CD4-positive, alpha-beta memory T cell (primary cell): ENCODE measurements at regions not wholly inside any gene's neighbourhood (a gene's known extent, or its start where the extent isn't known, plus 50 kb on each side); places are given as distances from the start of the nearest gene placed in this dataset.
A peak's percentile ranks its signal among the peaks of the same experiment; 100 is the strongest.

Experiments used
- CTCF ChIA-PET: fragments of 350-600 bp; sonication (Branson Sonifier 250); formaldehyde crosslinking; loops from one replicate; lab custom pipeline; 2021; ENCODE audit warnings: inconsistent platforms; ENCODE audit not compliant: partially characterized antibody; lab: Charles Lee
- POLR2A ChIA-PET: fragments of 350-600 bp; sonication (Branson Sonifier 250); formaldehyde crosslinking; loops from one replicate; lab custom pipeline; 2021; ENCODE audit not compliant: partially characterized antibody; lab: Charles Lee
- DNase-seq, 5 donors: peaks; one replicate each; pipeline versions ENCODE4 v3.0.0 to v3.0.0-alpha.2; 2020 to 2022; ENCODE audit warnings: mixed read lengths in 1 of 5
- H3K27ac ChIP-seq: one replicate; pipeline ENCODE4 v1.7.0; 2013; ENCODE audit warnings: low read depth, low read length
- H3K27me3 ChIP-seq: 2 replicates; pipeline ENCODE4 v1.7.0; 2013; ENCODE audit warnings: mild to moderate bottlenecking, low read length, moderate library complexity; ENCODE audit not compliant: insufficient read depth
- H3K36me3 ChIP-seq: 2 replicates; pipeline ENCODE4 v1.7.0; 2013; ENCODE audit warnings: mild to moderate bottlenecking, low read length, moderate library complexity; ENCODE audit not compliant: insufficient read depth
- H3K4me1 ChIP-seq: 2 replicates; pipeline ENCODE4 v1.7.0; 2013; ENCODE audit warnings: mild to moderate bottlenecking, low read length, moderate library complexity; ENCODE audit not compliant: insufficient read depth
- H3K4me3 ChIP-seq, 2 donors: one replicate each; pipeline ENCODE4 v1.7.0; 2013; ENCODE audit warnings: low read length in 2 of 2, mild to moderate bottlenecking in 1 of 2
- H3K9me3 ChIP-seq, 2 donors: one replicate each; pipeline ENCODE4 v1.7.0; 2013; ENCODE audit warnings: low read length in 2 of 2, control low read depth in 1 of 2; ENCODE audit not compliant: control insufficient read depth in 1 of 2
- H3K27ac Mint-ChIP-seq, 7 donors: one replicate each; pipeline ENCODE4 v1.8.0; 2020 to 2021; ENCODE audit warnings: mixed read lengths in 7 of 7, mild to moderate bottlenecking in 6 of 7, inconsistent platforms in 3 of 7, moderate library complexity in 3 of 7
- H3K27me3 Mint-ChIP-seq, 2 donors: one replicate each; pipeline ENCODE4 v1.8.0; 2020 to 2021; ENCODE audit warnings: mixed read lengths in 2 of 2
- H3K36me3 Mint-ChIP-seq, 2 donors: one replicate each; pipeline ENCODE4 v1.8.0; 2020 to 2021; ENCODE audit warnings: mixed read lengths in 2 of 2, inconsistent platforms in 1 of 2, mild to moderate bottlenecking in 1 of 2
- H3K4me1 Mint-ChIP-seq, 4 donors: one replicate each; pipeline ENCODE4 v1.8.0; 2020 to 2021; ENCODE audit warnings: mixed read lengths in 4 of 4, mild to moderate bottlenecking in 1 of 4
- H3K4me3 Mint-ChIP-seq, 8 donors: one replicate each; pipeline ENCODE4 v1.8.0; 2020 to 2021; ENCODE audit warnings: mixed read lengths in 8 of 8, mild to moderate bottlenecking in 7 of 8, moderate library complexity in 6 of 8, inconsistent platforms in 3 of 8
- H3K9me3 Mint-ChIP-seq, 8 donors: one replicate each; pipeline ENCODE4 v1.8.0; 2020 to 2021; ENCODE audit warnings: mixed read lengths in 8 of 8, mild to moderate bottlenecking in 5 of 8, inconsistent platforms in 3 of 8, moderate library complexity in 1 of 8
- intact Hi-C: fragments of 100-400 bp; cut with micrococcal nuclease; formaldehyde crosslinking; loops from one replicate; pipeline ENCODE4 v1.15.1; 2023

DNA sequence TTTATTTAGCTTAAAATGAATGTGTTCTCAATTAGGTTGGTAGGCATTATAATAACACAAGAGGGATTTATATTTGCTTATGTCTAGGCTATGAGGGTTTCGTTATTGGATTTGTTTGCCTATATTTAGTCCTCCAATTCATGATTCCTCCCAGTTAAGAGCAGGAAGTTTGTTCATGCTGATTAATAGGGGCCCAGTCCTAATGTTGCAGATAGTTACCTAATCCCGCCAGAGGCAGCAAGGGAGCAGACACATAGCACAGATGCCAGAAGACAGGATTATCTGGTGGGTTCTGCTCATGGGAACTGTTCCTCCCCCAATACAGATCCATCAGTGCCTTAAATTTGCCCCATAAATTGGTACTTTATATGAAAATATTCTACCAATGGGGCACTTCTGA lies 100.8 kb upstream of the TLE4 start:
- no peak overlapping the region for H3K4me3 Mint-ChIP-seq
- no peak for DNase-seq
- ChIA-PET CTCF (interaction anchor here (1.6 kb wide), 1 partner anchor 12 kb away, joined by 3 read pairs; no protein-coding TSS in a partner anchor), POLR2A (no interaction called here)
- no peak overlapping the region for H3K27ac Mint-ChIP-seq
- no peaks in the 10 kb centered on the region for H3K4me1 Mint-ChIP-seq
- intact Hi-C loops = loop anchor here (1.0 kb wide), 1 partner anchor 704 kb away; no protein-coding TSS in a partner anchor
- Histone ChIP-seq H3K27me3 (no peaks in the 10 kb centered on the region), H3K36me3 (no peaks in the 10 kb centered on the region), H3K4me3 (no peak overlapping the region), H3K9me3 (no peaks in the 10 kb centered on the region), H3K4me1 (no peaks in the 10 kb centered on the region), H3K27ac (no peak overlapping the region)
- peaks cover 0 to 2% (median 0%) of the 10 kb centered on the region in 8 donors for H3K9me3 Mint-ChIP-seq
- H3K27me3 Mint-ChIP-seq = no peaks in the 10 kb centered on the region
- H3K36me3 Mint-ChIP-seq = no peaks in the 10 kb centered on the region

DNA sequence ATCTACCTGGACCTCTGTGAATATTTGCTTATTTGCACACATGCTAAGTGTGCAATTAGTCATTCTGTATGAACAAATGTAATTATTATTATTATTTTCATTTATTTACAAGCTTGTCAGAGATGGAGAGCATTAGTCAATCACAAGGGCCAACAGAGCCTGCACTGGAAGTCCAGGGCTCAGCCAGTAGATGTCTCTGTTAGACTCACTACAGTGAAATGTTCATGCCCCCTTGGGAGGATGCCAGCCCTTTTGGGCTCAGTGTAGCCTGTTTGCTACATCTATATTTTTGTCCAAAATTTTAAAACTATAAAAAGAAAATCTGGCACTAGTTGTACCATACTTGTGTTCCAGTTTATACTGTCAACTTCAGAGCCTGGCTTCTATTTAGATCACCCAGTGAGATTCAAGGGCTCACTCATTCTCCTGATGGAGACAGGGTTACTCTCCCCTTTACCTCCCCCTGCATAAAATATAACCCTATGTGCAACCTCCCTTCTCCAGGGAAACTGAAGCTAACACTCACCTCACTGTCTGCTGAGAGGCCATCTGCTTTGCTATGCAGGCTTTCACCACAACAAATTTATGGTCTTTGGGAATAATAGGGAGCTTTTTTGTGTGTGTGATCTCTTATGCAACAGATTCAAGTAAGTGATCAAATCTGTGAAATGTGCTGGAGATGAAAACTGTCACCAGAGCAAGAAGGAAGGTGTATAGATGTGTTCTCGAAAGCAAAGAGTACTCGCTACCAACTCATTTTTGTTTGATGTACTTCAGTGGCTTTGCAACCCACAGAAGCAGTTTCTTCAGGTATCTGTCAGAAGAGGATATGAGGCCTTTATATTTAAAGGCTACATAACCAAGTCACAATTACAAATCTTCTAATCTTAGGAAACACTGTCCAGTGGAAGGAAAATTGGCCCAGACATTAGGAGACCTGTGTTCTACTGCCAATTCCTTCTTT lies 99.9 kb upstream of the TLE4 start:
- Histone ChIP-seq H3K27ac (no peak overlapping the region), H3K9me3 (no peaks in the 10 kb centered on the region), H3K4me3 (no peak overlapping the region), H3K4me1 (no peaks in the 10 kb centered on the region), H3K27me3 (no peaks in the 10 kb centered on the region), H3K36me3 (no peaks in the 10 kb centered on the region)
- intact Hi-C loops = loop anchor here (1.0 kb wide), 1 partner anchor 703 kb away; no protein-coding TSS in a partner anchor
- ChIA-PET CTCF (interaction anchor here (1.6 kb wide), 1 partner anchor 11 kb away, joined by 3 read pairs; no protein-coding TSS in a partner anchor), POLR2A (no interaction called here)
- no peak overlapping the region for H3K4me3 Mint-ChIP-seq
- no peaks in the 10 kb centered on the region for H3K36me3 Mint-ChIP-seq
- peak in 4 of 5 donors; percentile 2 to 14 (median 5) for DNase-seq
- no peaks in the 10 kb centered on the region for H3K4me1 Mint-ChIP-seq
- H3K27ac Mint-ChIP-seq = no peak overlapping the region
- peaks cover 0 to 2% (median 0%) of the 10 kb centered on the region in 8 donors for H3K9me3 Mint-ChIP-seq
- H3K27me3 Mint-ChIP-seq = no peaks in the 10 kb centered on the region

DNA sequence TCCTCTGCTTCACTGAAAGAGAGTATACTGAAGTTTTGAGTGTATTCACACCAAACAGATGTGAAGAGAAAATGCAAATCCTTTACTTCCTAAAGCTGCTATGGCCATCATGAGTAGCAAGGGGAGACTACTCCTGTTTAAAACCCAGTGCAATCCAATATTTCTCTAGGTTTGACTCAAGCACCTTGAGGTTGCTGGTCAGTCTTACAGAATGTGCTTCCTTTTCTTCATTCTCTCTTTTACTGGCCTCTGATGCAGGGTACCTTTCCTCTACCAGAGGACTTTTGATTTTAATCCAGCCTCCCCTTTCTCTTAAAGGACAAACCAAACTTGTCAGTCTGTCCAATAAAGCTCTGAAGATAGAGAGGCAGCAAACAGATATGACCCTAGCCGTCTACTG lies 98.1 kb upstream of the TLE4 start:
- Histone ChIP-seq H3K27ac (no peak overlapping the region), H3K27me3 (no peaks in the 10 kb centered on the region), H3K4me1 (no peaks in the 10 kb centered on the region), H3K4me3 (no peak overlapping the region), H3K9me3 (no peaks in the 10 kb centered on the region), H3K36me3 (no peaks in the 10 kb centered on the region)
- ChIA-PET POLR2A (no interaction called here), CTCF (no interaction called here)
- no peaks in the 10 kb centered on the region for H3K36me3 Mint-ChIP-seq
- no peak overlapping the region for H3K4me3 Mint-ChIP-seq
- no peak for DNase-seq
- peaks cover 0 to 3% (median 0%) of the 10 kb centered on the region in 4 donors for H3K4me1 Mint-ChIP-seq
- peaks cover 0 to 2% (median 0%) of the 10 kb centered on the region in 8 donors for H3K9me3 Mint-ChIP-seq
- no peak overlapping the region for H3K27ac Mint-ChIP-seq
- H3K27me3 Mint-ChIP-seq = no peaks in the 10 kb centered on the region
- intact Hi-C loops = no loop called here

DNA sequence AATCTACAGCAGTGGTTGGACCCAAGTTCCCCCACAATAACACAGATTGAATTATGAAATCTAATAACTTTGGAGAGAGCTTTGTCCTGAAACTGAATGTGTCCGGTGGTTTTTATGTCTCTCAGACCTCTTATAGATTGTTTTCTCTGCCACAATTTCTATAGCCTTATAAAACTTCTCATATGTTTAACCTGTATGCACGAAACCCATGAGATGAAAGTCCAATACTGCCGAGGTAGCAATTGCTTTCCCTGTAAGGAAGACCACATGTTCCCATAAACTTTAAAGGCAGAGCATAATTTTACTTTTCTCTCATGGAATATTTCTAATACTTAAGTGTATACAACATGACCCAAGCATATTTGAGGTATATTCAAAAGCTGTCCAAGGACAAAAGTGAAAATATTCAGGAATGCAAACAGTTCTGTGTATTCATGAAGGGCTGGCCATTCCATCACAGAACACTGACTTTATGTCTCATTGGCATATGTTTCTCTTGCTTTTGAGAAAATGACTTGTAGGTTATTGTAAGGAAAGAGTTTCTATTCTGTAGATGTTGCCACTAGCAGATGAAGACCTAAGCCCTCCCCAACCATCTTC lies 94.4 kb upstream of the TLE4 start:
- no peak overlapping the region for H3K27ac Mint-ChIP-seq
- peaks cover 0 to 4% (median under 1%) of the 10 kb centered on the region in 4 donors for H3K4me1 Mint-ChIP-seq
- DNase-seq = no peak
- intact Hi-C loops = loop anchor here (5.0 kb wide), 2 partner anchors 95 to 470 kb away; partner anchors contain the start of gene TLE4
- Histone ChIP-seq H3K9me3 (no peaks in the 10 kb centered on the region), H3K4me3 (no peak overlapping the region), H3K27me3 (no peaks in the 10 kb centered on the region), H3K4me1 (no peaks in the 10 kb centered on the region), H3K36me3 (no peaks in the 10 kb centered on the region), H3K27ac (no peak overlapping the region)
- POLR2A ChIA-PET = no interaction called here
- H3K9me3 Mint-ChIP-seq = peaks cover 0 to 2% (median 0%) of the 10 kb centered on the region in 8 donors
- no peaks in the 10 kb centered on the region for H3K36me3 Mint-ChIP-seq
- no peak overlapping the region for H3K4me3 Mint-ChIP-seq
- H3K27me3 Mint-ChIP-seq = no peaks in the 10 kb centered on the region
- CTCF ChIA-PET = no interaction called here

- ChIA-PET POLR2A (no interaction called here), CTCF (no interaction called here)
- no peaks in the 10 kb centered on the region for H3K27me3 ChIP-seq
- H3K4me1 Mint-ChIP-seq = peaks cover 0 to 4% (median under 1%) of the 10 kb centered on the region in 4 donors
- H3K27me3 Mint-ChIP-seq = no peaks in the 10 kb centered on the region
- no peak overlapping the region for H3K27ac ChIP-seq
- no peaks in the 10 kb centered on the region for H3K36me3 Mint-ChIP-seq
- peaks cover 0 to 2% (median 0%) of the 10 kb centered on the region in 8 donors for H3K9me3 Mint-ChIP-seq
- H3K4me1 ChIP-seq = no peaks in the 10 kb centered on the region
- DNase-seq = peak in 3 of 5 donors; percentile 9 to 16 (median 15)
- H3K27ac Mint-ChIP-seq = peak overlapping the region in 2 of 7 donors; percentile 3 to 10
- no peaks in the 10 kb centered on the region for H3K36me3 ChIP-seq
- no peak overlapping the region for H3K4me3 ChIP-seq
- no peaks in the 10 kb centered on the region for H3K9me3 ChIP-seq
- intact Hi-C loops = loop anchor here (5.0 kb wide), 2 partner anchors 94 to 469 kb away; partner anchors contain the start of gene TLE4
- H3K4me3 Mint-ChIP-seq = no peak overlapping the region
Observed at GRCh38 chr9:79477955-79478771, 93.6 kb upstream of the TLE4 start.

GRCh38 chr9:79480639-79481038 lies 91.1 kb upstream of the TLE4 start:
- Mint-ChIP-seq H3K4me3 (no peak overlapping the region), H3K27ac (no peak overlapping the region), H3K36me3 (no peaks in the 10 kb centered on the region), H3K27me3 (peaks cover 0 to 1% of the 10 kb centered on the region in 2 donors), H3K9me3 (no peaks in the 10 kb centered on the region), H3K4me1 (peaks cover 0 to 4% (median under 1%) of the 10 kb centered on the region in 4 donors)
- DNase-seq = no peak
- no peaks in the 10 kb centered on the region for H3K4me1 ChIP-seq
- no peak overlapping the region for H3K4me3 ChIP-seq
- POLR2A ChIA-PET = interaction anchor here (0.5 kb wide), 1 partner anchor 1622 kb away, joined by 4 read pairs; no protein-coding TSS in a partner anchor
- no peak overlapping the region for H3K27ac ChIP-seq
- H3K9me3 ChIP-seq = no peaks in the 10 kb centered on the region
- no peaks in the 10 kb centered on the region for H3K36me3 ChIP-seq
- CTCF ChIA-PET = interaction anchor here (0.9 to 1.1 kb wide), 2 partner anchors 11 to 143 kb away, joined by 3 to 4 read pairs; no protein-coding TSS in a partner anchor
- H3K27me3 ChIP-seq = no peaks in the 10 kb centered on the region
- intact Hi-C loops = no loop called here
